Parathyroid adenoma (tissue), 2 donors: ENCODE measurements at regions not wholly inside any gene's neighbourhood (a gene's known extent, or its start where the extent isn't known, plus 50 kb on each side); places are given as distances from the start of the nearest gene placed in this dataset.

Experiments used
- H2AFZ ChIP-seq: fragments of 300-600 bp; sonication (generic); one replicate; pipeline ENCODE4 v1.7.0; 2017; ENCODE audit warnings: antibody characterized with exemption, mild to moderate bottlenecking
- H3K27ac ChIP-seq: fragments of 300-600 bp; sonication (generic); one replicate; pipeline ENCODE4 v1.7.0; 2017
- H3K27me3 ChIP-seq: fragments of 300-600 bp; sonication (generic); one replicate; pipeline ENCODE4 v1.7.0; 2017; ENCODE audit warnings: low read length; ENCODE audit not compliant: control insufficient read depth, insufficient read depth
- H3K36me3 ChIP-seq: fragments of 300-600 bp; sonication (generic); one replicate; pipeline ENCODE4 v1.7.0; 2017; ENCODE audit warnings: low read length; ENCODE audit not compliant: control insufficient read depth, insufficient read depth
- H3K4me1 ChIP-seq: fragments of 300-600 bp; sonication (generic); one replicate; pipeline ENCODE4 v1.7.0; 2017; ENCODE audit warnings: control low read depth
- H3K4me2 ChIP-seq: fragments of 300-600 bp; sonication (generic); one replicate; pipeline ENCODE4 v1.7.0; 2017; ENCODE audit warnings: low read length
- H3K4me3 ChIP-seq: fragments of 300-600 bp; sonication (generic); one replicate; pipeline ENCODE4 v1.7.0; 2017; ENCODE audit warnings: low read depth, low read length
- H3K79me2 ChIP-seq: fragments of 300-600 bp; sonication (generic); one replicate; pipeline ENCODE4 v1.7.0; 2017; ENCODE audit warnings: control low read depth
- H3K9ac ChIP-seq: fragments of 300-600 bp; sonication (generic); one replicate; pipeline ENCODE4 v1.7.0; 2017; ENCODE audit warnings: mild to moderate bottlenecking
- H3K9me3 ChIP-seq: fragments of 300-600 bp; sonication (generic); one replicate; pipeline ENCODE4 v1.7.0; 2017; ENCODE audit warnings: low read length; ENCODE audit not compliant: control insufficient read depth
- CTCF ChIP-seq: fragments of 300-600 bp; sonication (generic); IDR thresholded peaks from one replicate; pipeline ENCODE4 v1.7.0; 2017; ENCODE audit warnings: antibody characterized with exemption, mild to moderate bottlenecking
- donor health status: primary hyperparathyroidism.

DNA sequence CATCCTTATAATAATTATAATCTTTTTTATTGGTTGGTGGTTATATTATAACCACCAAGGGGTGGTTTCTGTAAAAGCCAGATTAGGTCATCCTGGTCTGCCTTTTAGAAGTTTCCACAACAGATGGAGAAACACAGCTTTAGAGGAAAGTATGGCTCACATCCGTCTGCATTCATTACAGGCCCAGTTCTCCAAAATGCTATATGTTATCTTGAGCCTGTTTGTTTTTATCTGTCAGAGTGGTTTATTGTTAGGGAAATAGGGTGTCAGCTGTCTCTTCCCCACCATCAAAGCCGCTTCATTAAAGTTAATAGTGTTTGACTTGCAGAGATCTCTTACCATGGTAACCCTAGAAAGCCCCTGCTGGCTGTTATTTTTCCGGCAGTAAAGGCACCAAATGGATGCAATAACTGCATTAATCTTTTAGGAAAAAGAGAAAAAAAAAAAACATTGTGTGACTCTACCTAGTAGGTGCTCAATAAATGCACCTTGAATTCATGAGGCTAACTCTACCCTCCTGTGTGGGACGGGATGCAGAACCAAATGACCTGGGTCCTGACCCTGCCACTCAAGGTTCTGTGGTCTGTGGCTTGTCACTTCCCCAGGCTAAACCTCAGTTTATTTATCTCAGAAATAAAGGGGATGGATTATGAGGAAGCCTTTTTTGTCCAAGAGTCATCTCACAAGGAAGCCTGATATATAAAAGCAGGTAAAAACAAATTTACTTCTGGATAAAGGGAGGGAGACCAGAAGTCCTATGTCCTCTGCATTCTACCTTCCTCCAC is 118.3 kb downstream of the WT1 start:
- Histone ChIP-seq H3K36me3 (no peaks in the 10 kb centered on the region), H3K27me3 (no peaks in the 10 kb centered on the region), H3K79me2 (no peaks in the 10 kb centered on the region), H3K9me3 (no peaks in the 10 kb centered on the region), H3K4me3 (no peak overlapping the region), H3K9ac (no peak overlapping the region), H3K27ac (no peak overlapping the region), H3K4me1 (no peaks in the 10 kb centered on the region), H3K4me2 (no peak overlapping the region), H2AFZ (no peak overlapping the region)
- no peak for TF ChIP-seq CTCF

GRCh38 chr11:32317643-32318042 is 117.7 kb downstream of the WT1 start:
- H3K27me3 ChIP-seq = no peaks in the 10 kb centered on the region
- TF ChIP-seq CTCF = no peak
- H3K4me3 ChIP-seq = no peak overlapping the region
- H3K36me3 ChIP-seq = no peaks in the 10 kb centered on the region
- H3K4me2 ChIP-seq = no peak overlapping the region
- H3K79me2 ChIP-seq = no peaks in the 10 kb centered on the region
- H3K27ac ChIP-seq = no peak overlapping the region
- no peaks in the 10 kb centered on the region for H3K4me1 ChIP-seq
- H2AFZ ChIP-seq = no peak overlapping the region
- H3K9me3 ChIP-seq = no peaks in the 10 kb centered on the region
- no peak overlapping the region for H3K9ac ChIP-seq

GRCh38 chr11:32318071-32319055 is 117.0 kb downstream of the WT1 start:
- H3K9ac ChIP-seq = no peak overlapping the region
- no peaks in the 10 kb centered on the region for H3K27me3 ChIP-seq
- no peaks in the 10 kb centered on the region for H3K36me3 ChIP-seq
- H3K4me3 ChIP-seq = no peak overlapping the region
- H3K4me2 ChIP-seq = no peak overlapping the region
- no peaks in the 10 kb centered on the region for H3K4me1 ChIP-seq
- no peak overlapping the region for H3K27ac ChIP-seq
- H3K79me2 ChIP-seq = no peaks in the 10 kb centered on the region
- no peak overlapping the region for H2AFZ ChIP-seq
- no peak for TF ChIP-seq CTCF
- no peaks in the 10 kb centered on the region for H3K9me3 ChIP-seq

DNA sequence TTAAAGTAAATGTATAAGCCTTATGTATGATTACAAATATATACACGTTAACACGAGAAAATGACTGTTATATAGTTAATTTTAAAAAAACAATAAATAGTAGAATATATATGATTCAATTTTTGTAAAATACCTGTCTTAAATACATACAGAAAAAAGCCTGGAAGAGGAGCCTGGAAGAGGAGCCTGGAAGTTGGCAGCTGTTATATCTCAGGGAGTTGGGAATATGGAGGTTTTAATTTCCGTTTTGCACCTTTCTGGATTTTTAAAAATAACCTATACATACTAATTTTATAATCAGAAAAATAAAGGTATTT is 111.6 kb downstream of the WT1 start:
- H3K4me2 ChIP-seq = no peak overlapping the region
- TF ChIP-seq CTCF = no peak

More for the DNA sequence above, 111.6 kb downstream of the WT1 start:
- H3K4me3 ChIP-seq = no peak overlapping the region
- H3K79me2 ChIP-seq = no peaks in the 10 kb centered on the region
- no peak overlapping the region for H3K9ac ChIP-seq
- H3K36me3 ChIP-seq = no peaks in the 10 kb centered on the region
- H3K27ac ChIP-seq = no peak overlapping the region
- H3K27me3 ChIP-seq = no peaks in the 10 kb centered on the region
- H2AFZ ChIP-seq = no peak overlapping the region
- no peaks in the 10 kb centered on the region for H3K4me1 ChIP-seq
- no peaks in the 10 kb centered on the region for H3K9me3 ChIP-seq
